ENCODE measurements at regions not wholly inside any gene's neighbourhood (a gene's known extent, or its start where the extent isn't known, plus 50 kb on each side); places are given as distances from the start of the nearest gene placed in this dataset.

DNA sequence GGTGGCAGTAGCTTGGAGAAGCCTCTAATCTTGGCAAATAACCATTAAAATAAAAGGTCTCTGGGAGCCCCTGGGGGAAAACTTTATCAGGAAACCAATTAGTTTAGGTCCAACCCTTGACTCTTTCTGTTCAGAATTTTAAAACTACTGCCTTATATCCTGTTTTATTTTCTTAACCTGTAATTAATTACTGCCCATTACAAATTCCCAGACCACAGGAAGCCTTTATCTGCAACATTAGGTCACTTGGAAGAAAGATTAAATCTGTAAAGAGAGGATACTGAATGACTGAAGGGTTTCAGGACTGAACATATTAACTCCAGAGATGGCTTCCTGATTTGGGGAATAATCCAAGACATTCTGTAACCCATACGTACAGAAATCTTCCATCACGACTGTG is 320.5 kb upstream of the SORCS1 start:
- no peaks in the 10 kb centered on the region for H3K4me1 ChIP-seq (ENCODE audit: insufficient read depth, low read length)
- no peaks in the 10 kb centered on the region for H3K79me1 ChIP-seq (ENCODE audit: insufficient read depth, low read depth, low read length, poor library complexity, severe bottlenecking)
- H3T11ph ChIP-seq (ENCODE audit: low read length): no peak overlapping the region
- H4K5ac ChIP-seq (ENCODE audit: insufficient read length, low read depth, low read length): no peak overlapping the region
- no peak overlapping the region for H3K14ac ChIP-seq (ENCODE audit: insufficient read depth, low read length)
- no peaks in the 10 kb centered on the region for H3K79me2 ChIP-seq (ENCODE audit: insufficient read depth, low read length)
- H3K9ac ChIP-seq (ENCODE audit: extremely low read depth, insufficient read length, low read length): no peak overlapping the region
- H3K23me2 ChIP-seq (ENCODE audit: insufficient read length, low read depth, low read length, poor library complexity, severe bottlenecking): no peaks in the 10 kb centered on the region
- WGBS (ENCODE audit: extremely low coverage, insufficient read length, low lambda C conversion rate): no CpG with 5 or more reads among the region's 2 CpGs
- H2BK5ac ChIP-seq (ENCODE audit: insufficient read length, low read length): no peak overlapping the region
- no peak overlapping the region for H2BK20ac ChIP-seq (ENCODE audit: low read depth, low read length, poor library complexity, severe bottlenecking)
- no peak overlapping the region for H4K91ac ChIP-seq (ENCODE audit: insufficient read length, low read depth, low read length)
- Mint-ChIP-seq H3K4me3 (no peak overlapping the region), H3K27ac (no peak overlapping the region), H3K36me3 (ENCODE audit: insufficient read depth in 1 of 3, low read depth in 3 of 3) (peaks cover 0 to 7% (median 0%) of the 10 kb centered on the region in 3 experiments; a peak in 3 of 7 replicates), H3K9me3 (peaks cover 2 to 6% of the 10 kb centered on the region in 2 experiments; a peak in 1 of 5 replicates), H3K4me1 (no peaks in the 10 kb centered on the region), H3K27me3 (ENCODE audit: low read depth) (no peaks in the 10 kb centered on the region)
- no peak overlapping the region for H2BK15ac ChIP-seq (ENCODE audit: low read depth, low read length)
- H3K18ac ChIP-seq (ENCODE audit: insufficient read length, low read depth, low read length): no peak overlapping the region
- H4K20me1 ChIP-seq (ENCODE audit: control insufficient read depth, insufficient read depth, insufficient read length): no peaks in the 10 kb centered on the region
- H3K23ac ChIP-seq (ENCODE audit: insufficient read length, low read depth, low read length): no peak overlapping the region
- H3K4ac ChIP-seq (ENCODE audit: low read depth, low read length): no peak overlapping the region
- no peak for DNase-seq
- H4K8ac ChIP-seq (replicated peaks; ENCODE audit: insufficient read length, low read depth, low read length): no peak overlapping the region
- TF ChIP-seq, protein P1, sequence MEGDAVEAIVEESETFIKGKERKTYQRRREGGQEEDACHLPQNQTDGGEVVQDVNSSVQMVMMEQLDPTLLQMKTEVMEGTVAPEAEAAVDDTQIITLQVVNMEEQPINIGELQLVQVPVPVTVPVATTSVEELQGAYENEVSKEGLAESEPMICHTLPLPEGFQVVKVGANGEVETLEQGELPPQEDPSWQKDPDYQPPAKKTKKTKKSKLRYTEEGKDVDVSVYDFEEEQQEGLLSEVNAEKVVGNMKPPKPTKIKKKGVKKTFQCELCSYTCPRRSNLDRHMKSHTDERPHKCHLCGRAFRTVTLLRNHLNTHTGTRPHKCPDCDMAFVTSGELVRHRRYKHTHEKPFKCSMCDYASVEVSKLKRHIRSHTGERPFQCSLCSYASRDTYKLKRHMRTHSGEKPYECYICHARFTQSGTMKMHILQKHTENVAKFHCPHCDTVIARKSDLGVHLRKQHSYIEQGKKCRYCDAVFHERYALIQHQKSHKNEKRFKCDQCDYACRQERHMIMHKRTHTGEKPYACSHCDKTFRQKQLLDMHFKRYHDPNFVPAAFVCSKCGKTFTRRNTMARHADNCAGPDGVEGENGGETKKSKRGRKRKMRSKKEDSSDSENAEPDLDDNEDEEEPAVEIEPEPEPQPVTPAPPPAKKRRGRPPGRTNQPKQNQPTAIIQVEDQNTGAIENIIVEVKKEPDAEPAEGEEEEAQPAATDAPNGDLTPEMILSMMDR (conservative IDR thresholded peaks at IDR 0.05): no peak
- H3K27me3 ChIP-seq (ENCODE audit: insufficient read depth, low read length): no peaks in the 10 kb centered on the region
- H2BK12ac ChIP-seq (ENCODE audit: insufficient read length, low read depth, low read length): no peak overlapping the region
- H3K27ac ChIP-seq (ENCODE audit: insufficient read length, low read depth, low read length): no peak overlapping the region
- no peak overlapping the region for H3K56ac ChIP-seq (ENCODE audit: insufficient read length, low read depth, low read length)
- no peak overlapping the region for H2AFZ ChIP-seq (ENCODE audit: low read length)
- H2AK5ac ChIP-seq (ENCODE audit: insufficient read length, low read length): no peak overlapping the region
- no peaks in the 10 kb centered on the region for H3K9me3 ChIP-seq (ENCODE audit: control insufficient read depth, low read depth, low read length)
- no peak overlapping the region for H3K4me2 ChIP-seq (ENCODE audit: insufficient read depth, insufficient read length, low read length)
- no peak overlapping the region for H2BK120ac ChIP-seq (ENCODE audit: low read depth, low read length, poor library complexity, severe bottlenecking)

Data from H9 (cell line).